ENCODE measurements at regions not wholly inside any gene's neighbourhood (a gene's known extent, or its start where the extent isn't known, plus 50 kb on each side); places are given as distances from the start of the nearest gene placed in this dataset.

GRCh38 chr20:50338479-50339391, 148.1 kb downstream of the CEBPB start:
- no peak overlapping the region for H3K4me3 ChIP-seq (ENCODE audit: low read depth, low read length)
- TF ChIP-seq CTCF (IDR thresholded peaks at IDR 0.05; ENCODE audit: low read depth, low read length): no peak

- no peak overlapping the region for H3K4me3 ChIP-seq (ENCODE audit: low read depth, low read length)
- TF ChIP-seq CTCF (IDR thresholded peaks at IDR 0.05; ENCODE audit: low read depth, low read length): no peak
Observed at GRCh38 chr20:50339466-50339901, 148.9 kb downstream of the CEBPB start.

- H3K4me3 ChIP-seq (ENCODE audit: low read depth, low read length): no peak overlapping the region
- TF ChIP-seq CTCF (IDR thresholded peaks at IDR 0.05; ENCODE audit: low read depth, low read length): no peak
Observed at GRCh38 chr20:50340541-50340940, 149.9 kb downstream of the CEBPB start.

GRCh38 chr20:50341050-50341449, 150.4 kb downstream of the CEBPB start:
- H3K4me3 ChIP-seq (ENCODE audit: low read depth, low read length): no peak overlapping the region
- TF ChIP-seq CTCF (IDR thresholded peaks at IDR 0.05; ENCODE audit: low read depth, low read length): no peak

- TF ChIP-seq CTCF (IDR thresholded peaks at IDR 0.05; ENCODE audit: low read depth, low read length): no peak
- H3K4me3 ChIP-seq (ENCODE audit: low read depth, low read length): no peak overlapping the region
Observed at GRCh38 chr20:50341880-50342637, 151.4 kb downstream of the CEBPB start.

GRCh38 chr20:50342638-50343102, 152.0 kb downstream of the CEBPB start:
- TF ChIP-seq CTCF (IDR thresholded peaks at IDR 0.05; ENCODE audit: low read depth, low read length): no peak
- H3K4me3 ChIP-seq (ENCODE audit: low read depth, low read length): no peak overlapping the region

- H3K4me3 ChIP-seq (ENCODE audit: low read depth, low read length): no peak overlapping the region
- no peak for TF ChIP-seq CTCF (IDR thresholded peaks at IDR 0.05; ENCODE audit: low read depth, low read length)
Observed at GRCh38 chr20:50343125-50343489, 152.5 kb downstream of the CEBPB start.

Measured in WI38 (cell line).